HL-60 (cell line): ENCODE measurements at regions not wholly inside any gene's neighbourhood (a gene's known extent, or its start where the extent isn't known, plus 50 kb on each side); places are given as distances from the start of the nearest gene placed in this dataset.

Experiments used
- DNase-seq, 2 experiments: peaks; one replicate each; pipeline ENCODE4 v3.0.0-alpha.2; 2010 to 2020; ENCODE audit warnings: low read depth in 1 of 2, low spot score in 1 of 2
- H3K27ac ChIP-seq: fragments of 250-450 bp; sonication (Bioruptor Pico); replicated peaks from 2 replicates; pipeline ENCODE4 v1.5.1; 2020; ENCODE audit warnings: mild to moderate bottlenecking, moderate library complexity
- H3K27me3 ChIP-seq: fragments of 250-450 bp; sonication (Bioruptor Pico); 2 replicates; pipeline ENCODE4 v1.5.1; 2021; ENCODE audit warnings: mild to moderate bottlenecking, moderate library complexity; ENCODE audit not compliant: insufficient read depth, poor library complexity, severe bottlenecking
- H3K4me3 ChIP-seq: replicated peaks from 2 replicates; pipeline ENCODE4 v1.5.1; 2011; ENCODE audit warnings: mild to moderate bottlenecking, control low read depth, low read length; ENCODE audit not compliant: insufficient read depth
- GABPA ChIP-seq: IDR thresholded peaks from 2 replicates; pipeline ENCODE4 v1.6.1; 2012; ENCODE audit warnings: low read depth
- POLR2AphosphoS5 ChIP-seq: IDR thresholded peaks from 2 replicates; pipeline ENCODE4 v1.6.1; 2012; ENCODE audit warnings: low read depth
- SPI1 ChIP-seq: IDR thresholded peaks from 2 replicates; pipeline ENCODE4 v1.6.1; 2012; ENCODE audit warnings: low read depth, mild to moderate bottlenecking, borderline replicate concordance
- TF ChIP-seq, protein P1 (sequence below): IDR thresholded peaks from 2 replicates; pipeline ENCODE4 v1.6.1; 2012; ENCODE audit warnings: low read depth; ENCODE audit not compliant: insufficient replicate concordance
- TF ChIP-seq, protein P2 (sequence below): IDR thresholded peaks from one replicate; pipeline ENCODE4 v1.5.1; 2011; ENCODE audit warnings: low read length, control low read depth, inconsistent platforms; ENCODE audit not compliant: insufficient read depth

DNA sequence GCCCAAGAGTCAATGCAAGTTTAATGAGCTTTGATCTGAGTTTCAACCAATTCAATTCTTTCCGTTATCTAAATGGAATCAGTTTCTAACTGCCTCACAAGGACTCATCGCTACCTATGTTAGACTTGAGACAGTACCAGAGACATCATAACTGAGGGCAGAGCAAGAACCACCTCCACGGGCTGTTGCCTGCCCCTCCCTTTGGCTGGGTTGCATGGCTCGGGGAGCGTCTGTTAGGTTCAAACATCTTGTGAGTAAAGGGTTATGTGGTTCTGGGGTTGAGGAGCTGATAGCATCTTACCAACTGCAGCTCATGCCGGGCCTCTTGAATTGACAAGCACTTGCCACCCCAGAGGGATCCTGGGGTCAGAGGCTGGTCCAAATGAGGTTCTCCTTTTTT is 457.9 kb downstream of the ENC1 start:
- Histone ChIP-seq H3K4me3 (no peak overlapping the region), H3K27me3 (no peaks in the 10 kb centered on the region), H3K27ac (no peak overlapping the region)
- TF ChIP-seq GABPA (no peak), SPI1 (no peak), POLR2AphosphoS5 (no peak)
- TF ChIP-seq, protein P1, sequence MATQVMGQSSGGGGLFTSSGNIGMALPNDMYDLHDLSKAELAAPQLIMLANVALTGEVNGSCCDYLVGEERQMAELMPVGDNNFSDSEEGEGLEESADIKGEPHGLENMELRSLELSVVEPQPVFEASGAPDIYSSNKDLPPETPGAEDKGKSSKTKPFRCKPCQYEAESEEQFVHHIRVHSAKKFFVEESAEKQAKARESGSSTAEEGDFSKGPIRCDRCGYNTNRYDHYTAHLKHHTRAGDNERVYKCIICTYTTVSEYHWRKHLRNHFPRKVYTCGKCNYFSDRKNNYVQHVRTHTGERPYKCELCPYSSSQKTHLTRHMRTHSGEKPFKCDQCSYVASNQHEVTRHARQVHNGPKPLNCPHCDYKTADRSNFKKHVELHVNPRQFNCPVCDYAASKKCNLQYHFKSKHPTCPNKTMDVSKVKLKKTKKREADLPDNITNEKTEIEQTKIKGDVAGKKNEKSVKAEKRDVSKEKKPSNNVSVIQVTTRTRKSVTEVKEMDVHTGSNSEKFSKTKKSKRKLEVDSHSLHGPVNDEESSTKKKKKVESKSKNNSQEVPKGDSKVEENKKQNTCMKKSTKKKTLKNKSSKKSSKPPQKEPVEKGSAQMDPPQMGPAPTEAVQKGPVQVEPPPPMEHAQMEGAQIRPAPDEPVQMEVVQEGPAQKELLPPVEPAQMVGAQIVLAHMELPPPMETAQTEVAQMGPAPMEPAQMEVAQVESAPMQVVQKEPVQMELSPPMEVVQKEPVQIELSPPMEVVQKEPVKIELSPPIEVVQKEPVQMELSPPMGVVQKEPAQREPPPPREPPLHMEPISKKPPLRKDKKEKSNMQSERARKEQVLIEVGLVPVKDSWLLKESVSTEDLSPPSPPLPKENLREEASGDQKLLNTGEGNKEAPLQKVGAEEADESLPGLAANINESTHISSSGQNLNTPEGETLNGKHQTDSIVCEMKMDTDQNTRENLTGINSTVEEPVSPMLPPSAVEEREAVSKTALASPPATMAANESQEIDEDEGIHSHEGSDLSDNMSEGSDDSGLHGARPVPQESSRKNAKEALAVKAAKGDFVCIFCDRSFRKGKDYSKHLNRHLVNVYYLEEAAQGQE: no peak
- TF ChIP-seq, protein P2, sequence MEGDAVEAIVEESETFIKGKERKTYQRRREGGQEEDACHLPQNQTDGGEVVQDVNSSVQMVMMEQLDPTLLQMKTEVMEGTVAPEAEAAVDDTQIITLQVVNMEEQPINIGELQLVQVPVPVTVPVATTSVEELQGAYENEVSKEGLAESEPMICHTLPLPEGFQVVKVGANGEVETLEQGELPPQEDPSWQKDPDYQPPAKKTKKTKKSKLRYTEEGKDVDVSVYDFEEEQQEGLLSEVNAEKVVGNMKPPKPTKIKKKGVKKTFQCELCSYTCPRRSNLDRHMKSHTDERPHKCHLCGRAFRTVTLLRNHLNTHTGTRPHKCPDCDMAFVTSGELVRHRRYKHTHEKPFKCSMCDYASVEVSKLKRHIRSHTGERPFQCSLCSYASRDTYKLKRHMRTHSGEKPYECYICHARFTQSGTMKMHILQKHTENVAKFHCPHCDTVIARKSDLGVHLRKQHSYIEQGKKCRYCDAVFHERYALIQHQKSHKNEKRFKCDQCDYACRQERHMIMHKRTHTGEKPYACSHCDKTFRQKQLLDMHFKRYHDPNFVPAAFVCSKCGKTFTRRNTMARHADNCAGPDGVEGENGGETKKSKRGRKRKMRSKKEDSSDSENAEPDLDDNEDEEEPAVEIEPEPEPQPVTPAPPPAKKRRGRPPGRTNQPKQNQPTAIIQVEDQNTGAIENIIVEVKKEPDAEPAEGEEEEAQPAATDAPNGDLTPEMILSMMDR: no peak
- DNase-seq: no peak

DNA sequence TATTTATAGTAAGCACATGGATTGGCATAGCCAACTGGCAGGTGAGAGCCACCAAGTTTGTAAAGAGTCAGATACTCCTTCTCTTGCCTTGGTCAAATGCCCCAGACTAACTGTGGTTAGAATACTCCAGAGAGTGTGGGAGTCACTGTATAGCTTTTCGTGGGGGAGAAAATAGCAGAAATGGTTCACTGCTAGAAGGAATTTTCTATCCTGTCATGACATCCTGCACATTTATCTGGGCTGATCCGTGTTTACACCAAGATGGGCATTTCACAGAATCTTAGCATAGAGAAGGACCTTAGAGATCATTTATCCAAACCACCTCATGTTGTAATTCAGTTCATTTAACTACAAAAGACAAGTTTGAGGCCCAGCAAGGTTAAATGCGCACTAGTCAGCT is 460.8 kb downstream of the ENC1 start:
- no peak for DNase-seq
- TF ChIP-seq POLR2AphosphoS5: no peak
- TF ChIP-seq GABPA: no peak
- TF ChIP-seq, protein P2: no peak
- no peak for TF ChIP-seq SPI1
- TF ChIP-seq, protein P1: no peak
- Histone ChIP-seq H3K4me3 (no peak overlapping the region), H3K27me3 (no peaks in the 10 kb centered on the region), H3K27ac (no peak overlapping the region)

DNA sequence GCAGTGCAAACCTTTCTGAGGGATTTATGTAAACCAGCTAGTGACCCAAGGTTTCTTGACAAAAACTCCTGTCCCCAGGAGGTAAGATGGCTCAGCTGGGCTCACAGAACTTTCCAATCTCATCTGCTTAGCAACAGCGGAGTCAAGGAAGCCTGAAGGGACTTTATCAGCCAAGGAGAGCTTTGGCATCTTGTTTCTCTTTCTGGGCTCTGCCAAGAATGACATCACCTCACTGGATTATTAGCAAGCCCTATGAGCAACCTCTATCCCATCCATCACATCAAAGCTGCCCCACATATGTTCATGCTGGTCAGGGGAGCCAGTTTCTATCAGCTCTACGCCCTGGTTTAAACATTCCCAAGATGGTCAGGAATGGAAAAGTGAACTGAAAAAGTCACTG is 461.3 kb downstream of the ENC1 start:
- no peak overlapping the region for H3K27ac ChIP-seq
- TF ChIP-seq, protein P1: no peak
- TF ChIP-seq, protein P2: no peak
- TF ChIP-seq SPI1: no peak
- no peak for TF ChIP-seq GABPA
- TF ChIP-seq POLR2AphosphoS5: no peak
- no peak for DNase-seq
- H3K4me3 ChIP-seq: no peak overlapping the region
- no peaks in the 10 kb centered on the region for H3K27me3 ChIP-seq
